GM20000 (cell line): ENCODE measurements at regions not wholly inside any gene's neighbourhood (a gene's known extent, or its start where the extent isn't known, plus 50 kb on each side); places are given as distances from the start of the nearest gene placed in this dataset.

Experiments
- DNase-seq: peaks from one replicate; pipeline ENCODE4 v3.0.0; 2012; ENCODE audit warnings: low spot score
- TF ChIP-seq, protein P1 (sequence below): IDR thresholded peaks from 2 replicates; pipeline ENCODE4 v1.5.1; 2012; ENCODE audit warnings: mild to moderate bottlenecking, control low read depth; ENCODE audit errors: extremely low read depth, missing control alignments

- TF ChIP-seq, protein P1, sequence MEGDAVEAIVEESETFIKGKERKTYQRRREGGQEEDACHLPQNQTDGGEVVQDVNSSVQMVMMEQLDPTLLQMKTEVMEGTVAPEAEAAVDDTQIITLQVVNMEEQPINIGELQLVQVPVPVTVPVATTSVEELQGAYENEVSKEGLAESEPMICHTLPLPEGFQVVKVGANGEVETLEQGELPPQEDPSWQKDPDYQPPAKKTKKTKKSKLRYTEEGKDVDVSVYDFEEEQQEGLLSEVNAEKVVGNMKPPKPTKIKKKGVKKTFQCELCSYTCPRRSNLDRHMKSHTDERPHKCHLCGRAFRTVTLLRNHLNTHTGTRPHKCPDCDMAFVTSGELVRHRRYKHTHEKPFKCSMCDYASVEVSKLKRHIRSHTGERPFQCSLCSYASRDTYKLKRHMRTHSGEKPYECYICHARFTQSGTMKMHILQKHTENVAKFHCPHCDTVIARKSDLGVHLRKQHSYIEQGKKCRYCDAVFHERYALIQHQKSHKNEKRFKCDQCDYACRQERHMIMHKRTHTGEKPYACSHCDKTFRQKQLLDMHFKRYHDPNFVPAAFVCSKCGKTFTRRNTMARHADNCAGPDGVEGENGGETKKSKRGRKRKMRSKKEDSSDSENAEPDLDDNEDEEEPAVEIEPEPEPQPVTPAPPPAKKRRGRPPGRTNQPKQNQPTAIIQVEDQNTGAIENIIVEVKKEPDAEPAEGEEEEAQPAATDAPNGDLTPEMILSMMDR = no peak
- DNase-seq = no peak
Measured at GRCh38 chr17:17403899-17404576, 72.8 kb upstream of the MED9 start.

DNA sequence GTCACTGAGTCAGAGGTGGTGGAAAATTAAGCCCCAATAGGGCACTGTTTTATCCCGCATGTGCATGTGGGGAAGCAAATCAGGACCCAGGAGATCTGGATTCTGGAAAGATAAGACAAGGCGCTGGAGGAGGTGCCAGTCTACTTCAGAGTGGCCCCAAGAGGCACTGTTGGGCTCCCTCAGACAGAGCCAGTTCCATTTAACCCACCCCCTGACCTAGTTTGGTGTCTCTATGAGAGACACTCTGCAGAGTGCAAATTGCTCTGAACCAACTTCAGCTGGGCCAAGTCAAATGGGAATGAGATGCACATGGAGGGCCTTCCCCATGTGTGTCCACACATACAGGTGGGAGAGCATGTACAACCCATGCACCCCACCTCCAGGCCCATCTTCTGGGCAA lies 71.1 kb upstream of the MED9 start:
- TF ChIP-seq, protein P1 = no peak
- DNase-seq = no peak

DNA sequence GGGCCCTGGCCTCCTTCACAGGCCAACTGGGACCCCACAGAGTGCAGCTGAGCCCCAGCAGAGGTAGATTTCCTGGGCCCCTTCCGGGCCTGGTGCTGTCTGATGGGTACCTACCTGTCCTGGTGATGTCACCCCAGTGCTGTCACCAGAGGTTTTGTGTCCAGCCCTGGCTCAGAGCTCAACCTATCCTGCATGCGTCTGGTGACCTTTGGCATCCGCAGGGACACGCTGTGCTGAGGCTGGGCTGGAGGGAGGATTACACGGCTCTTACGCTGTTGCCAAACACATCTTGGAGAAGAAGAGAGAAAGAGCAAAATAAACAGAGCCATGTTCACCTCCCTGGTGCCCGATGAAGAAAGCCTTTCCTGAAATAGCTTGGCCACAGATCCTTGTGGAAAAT lies 70.6 kb upstream of the MED9 start:
- TF ChIP-seq, protein P1 = no peak

GRCh38 chr17:17408236-17408794 lies 68.5 kb upstream of the MED9 start:
- TF ChIP-seq, protein P1 = no peak
- no peak for DNase-seq

More for the DNA sequence above, 70.6 kb upstream of the MED9 start:
- DNase-seq = no peak

- DNase-seq = no peak
- TF ChIP-seq, protein P1 = no peak
Measured at GRCh38 chr17:17410357-17410756, 66.4 kb upstream of the MED9 start.

DNA sequence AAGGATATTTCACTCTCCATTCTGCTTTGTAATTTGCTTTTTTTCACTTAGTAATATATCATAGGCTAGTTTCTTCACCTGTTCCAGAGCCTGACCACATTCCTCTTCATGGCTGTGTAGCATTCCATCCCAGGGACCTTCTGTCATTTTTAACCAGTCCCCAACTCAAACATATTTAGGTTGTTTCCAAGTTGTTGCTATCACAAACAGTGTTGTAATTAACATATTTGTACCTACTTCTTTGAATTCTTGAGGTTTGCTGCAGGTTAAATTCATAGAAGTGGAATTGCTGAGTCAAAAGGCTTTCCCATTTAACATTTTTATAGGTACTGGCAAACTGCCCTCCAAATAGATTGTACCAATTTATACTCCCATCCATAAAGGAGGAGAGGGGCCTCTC lies 65.1 kb upstream of the MED9 start:
- TF ChIP-seq, protein P1 = no peak
- no peak for DNase-seq

DNA sequence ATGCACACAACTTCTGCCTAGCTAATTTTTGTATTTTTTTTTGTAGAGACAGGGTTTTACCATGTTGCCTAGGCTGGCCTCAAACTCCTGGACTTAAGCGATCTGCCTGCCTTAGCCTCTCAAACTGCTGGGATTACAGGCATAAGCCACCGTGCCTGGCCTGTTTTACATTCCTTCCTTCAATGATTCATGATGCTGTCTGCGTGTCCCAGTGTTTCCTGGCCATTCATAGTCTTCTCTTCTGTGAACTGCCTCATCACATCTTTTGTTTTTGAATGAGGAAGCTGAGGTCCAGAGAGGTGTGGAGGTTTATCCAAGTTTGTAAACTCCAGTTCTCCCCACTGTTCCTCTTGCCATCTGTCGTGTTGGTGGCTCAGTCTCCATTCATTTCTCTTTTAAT lies 64.5 kb upstream of the MED9 start:
- TF ChIP-seq, protein P1 = no peak
- DNase-seq = no peak
